ENCODE measurements at regions not wholly inside any gene's neighbourhood (a gene's known extent, or its start where the extent isn't known, plus 50 kb on each side); places are given as distances from the start of the nearest gene placed in this dataset.

- intact Hi-C loops (cut with DNase I, micrococcal nuclease), result no loop called here
- DNase-seq, result no peak
- no peak for ATAC-seq
Measured at GRCh38 chr2:163314712-163315111, 421.1 kb downstream of the FIGN start.

- intact Hi-C loops (cut with DNase I, micrococcal nuclease), result no loop called here
- ATAC-seq (no peak), DNase-seq (no peak)
Measured at GRCh38 chr2:163312713-163313112, 423.1 kb downstream of the FIGN start.

- DNase-seq (no peak), ATAC-seq (no peak)
- intact Hi-C loops (cut with DNase I, micrococcal nuclease), result no loop called here
Measured at GRCh38 chr2:163306647-163307046, 429.2 kb downstream of the FIGN start.

- intact Hi-C loops (cut with DNase I, micrococcal nuclease), result no loop called here
- DNase-seq, result no peak
Measured at GRCh38 chr2:163302141-163302540, 433.7 kb downstream of the FIGN start.

GRCh38 chr2:163291790-163292189 lies 444.0 kb downstream of the FIGN start:
- ATAC-seq (no peak), DNase-seq (no peak)
- intact Hi-C loops (cut with DNase I, micrococcal nuclease), result no loop called here

More at GRCh38 chr2:163302141-163302540, 433.7 kb downstream of the FIGN start:
- no peak for ATAC-seq

DNA sequence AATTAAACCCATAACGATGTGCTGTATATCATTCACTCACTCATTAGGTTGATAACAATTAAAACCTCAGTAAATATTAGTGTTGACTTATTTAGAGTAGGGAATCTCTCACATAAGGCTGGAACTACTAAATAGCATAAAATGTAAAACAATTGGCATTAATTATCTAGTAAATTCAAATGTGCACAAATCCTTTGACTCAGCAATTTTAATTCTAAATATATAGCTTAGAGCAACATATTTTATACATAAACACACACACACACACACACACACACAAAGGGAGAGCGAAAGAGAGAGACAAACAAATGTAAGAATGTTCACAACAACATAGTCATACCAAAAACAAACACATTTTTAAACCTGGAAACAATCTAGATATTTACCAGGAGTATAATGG lies 443.1 kb upstream of the KCNH7 start:
- no peak for ATAC-seq
- DNase-seq, result no peak
- intact Hi-C loops (cut with DNase I, micrococcal nuclease), result no loop called here

DNA sequence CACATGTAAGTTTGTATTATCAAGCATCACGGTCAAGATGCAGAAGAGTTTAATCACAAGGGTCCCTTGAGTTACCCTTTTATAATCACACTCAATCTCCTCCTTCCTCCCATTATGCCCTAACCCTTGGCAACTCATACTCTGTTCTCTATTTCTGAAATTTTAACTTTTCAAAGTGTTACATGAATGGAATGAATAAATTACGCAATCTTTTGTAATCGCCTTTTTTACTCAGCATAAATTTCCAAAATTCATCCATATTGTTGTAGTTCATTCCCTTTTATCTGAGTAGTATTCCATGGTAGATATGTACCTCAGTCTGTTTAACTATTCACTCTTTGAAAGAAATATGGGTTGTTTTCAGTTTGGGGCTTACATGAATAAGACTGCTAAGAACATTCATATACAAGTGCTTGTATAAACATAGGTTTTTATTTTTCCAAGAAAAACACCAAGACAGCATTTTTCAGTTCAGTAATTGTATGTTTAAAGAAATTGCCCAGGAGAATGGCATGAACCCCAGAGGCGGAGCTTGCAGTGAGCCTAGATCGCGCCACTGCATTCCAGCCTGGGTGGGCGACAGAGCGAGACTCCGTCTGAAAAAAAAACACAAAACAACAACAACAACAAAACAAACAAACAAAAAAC lies 430.9 kb upstream of the KCNH7 start:
- DNase-seq, result no peak
- ATAC-seq, result no peak
- intact Hi-C loops (cut with DNase I, micrococcal nuclease), result no loop called here

GRCh38 chr2:163266772-163267171 lies 428.2 kb upstream of the KCNH7 start:
- ATAC-seq (no peak), DNase-seq (no peak)
- intact Hi-C loops (cut with DNase I, micrococcal nuclease), result no loop called here

DNA sequence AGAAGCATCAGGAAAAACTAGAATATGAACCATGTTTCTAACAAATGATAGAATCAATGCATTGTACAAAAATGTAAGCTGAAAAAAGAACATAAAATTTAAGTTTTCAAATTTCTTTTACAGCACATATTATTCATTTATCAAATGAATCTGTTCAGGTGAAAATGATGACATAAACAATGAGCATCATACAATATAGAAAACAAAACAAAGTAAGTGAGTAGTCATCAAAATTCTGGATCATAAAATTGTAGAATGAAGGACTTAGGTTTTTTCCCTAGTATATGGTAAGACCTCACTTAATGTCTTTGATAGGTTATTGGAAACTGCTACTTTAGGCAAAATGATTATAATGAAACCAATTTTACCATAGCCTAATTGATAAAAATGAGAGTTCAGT lies 427.0 kb upstream of the KCNH7 start:
- ATAC-seq (no peak), DNase-seq (no peak)
- intact Hi-C loops (cut with DNase I, micrococcal nuclease), result no loop called here

DNA sequence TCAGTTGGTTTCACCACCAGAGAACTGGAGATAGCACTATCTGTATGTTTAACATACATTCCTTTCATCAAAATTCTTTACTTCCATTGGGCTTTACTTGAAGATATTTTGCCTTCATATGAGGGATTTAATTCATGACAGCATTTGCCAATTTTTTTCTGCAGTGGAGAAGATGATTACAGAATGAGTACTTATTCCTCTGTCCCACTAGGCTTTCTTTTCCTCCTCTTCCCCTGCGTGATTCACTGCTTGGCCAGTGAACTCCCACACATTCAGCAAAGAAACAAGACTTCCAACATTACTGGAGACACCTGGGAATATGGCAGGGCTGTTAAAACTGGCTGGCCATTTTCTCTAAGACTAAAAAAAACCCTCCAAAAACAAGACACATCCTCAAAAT lies 425.8 kb upstream of the KCNH7 start:
- DNase-seq (no peak), ATAC-seq (no peak)

GRCh38 chr2:163259489-163259888 lies 420.9 kb upstream of the KCNH7 start:
- ATAC-seq (no peak), DNase-seq (no peak)
- intact Hi-C loops (cut with DNase I, micrococcal nuclease), result no loop called here

More for the DNA sequence above, 425.8 kb upstream of the KCNH7 start:
- intact Hi-C loops (cut with DNase I, micrococcal nuclease), result no loop called here

DNA sequence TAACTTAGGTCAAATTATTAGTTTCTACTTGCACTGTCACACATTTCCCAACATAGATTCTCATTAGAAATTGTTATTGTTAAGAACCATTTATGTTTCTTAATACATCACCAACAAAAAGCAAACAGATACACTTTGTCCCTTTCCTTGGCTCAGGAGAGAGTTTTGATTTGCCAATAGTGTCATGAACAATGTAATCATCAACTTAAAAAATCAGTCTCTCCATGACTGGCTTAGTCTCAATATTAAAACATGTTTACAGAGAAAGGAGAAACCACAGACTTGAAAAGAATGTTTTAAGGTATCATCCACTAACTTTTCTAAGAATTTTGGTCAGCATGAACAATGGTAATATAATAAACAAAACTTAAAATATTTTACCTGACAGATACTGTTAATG lies 416.5 kb upstream of the KCNH7 start:
- no peak for ATAC-seq
- intact Hi-C loops (cut with DNase I, micrococcal nuclease), result no loop called here

DNA sequence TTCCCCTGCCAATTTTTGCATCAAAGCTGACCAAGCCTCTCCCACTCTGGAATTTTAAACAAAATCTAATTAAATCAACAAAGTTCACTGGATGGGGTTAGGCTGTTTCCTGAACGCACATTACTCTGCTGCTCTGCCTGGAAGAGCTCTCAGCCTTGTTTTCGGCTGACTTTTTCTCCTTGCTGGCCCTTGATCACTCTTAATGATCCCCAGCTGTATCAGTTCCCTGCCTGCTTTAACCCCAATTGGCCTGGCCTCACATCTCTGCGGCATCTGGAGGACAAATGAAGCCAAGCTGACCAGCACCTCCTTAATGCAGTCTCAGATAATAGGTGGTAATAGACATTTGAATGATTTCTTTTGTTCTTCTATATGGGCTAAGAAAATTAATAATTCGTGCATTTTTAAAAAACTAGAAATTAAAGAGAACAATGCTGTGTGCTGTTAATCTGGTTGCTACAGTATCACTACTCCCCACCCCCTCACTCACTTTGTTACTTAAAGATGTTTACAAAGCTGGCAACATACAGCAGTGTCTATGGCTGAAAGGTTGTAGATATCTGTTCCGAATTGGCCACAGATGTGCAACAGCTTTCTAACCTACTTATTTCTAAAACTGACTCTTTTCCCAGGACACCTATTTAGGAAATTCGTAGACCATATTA lies 415.2 kb upstream of the KCNH7 start:
- intact Hi-C loops (cut with DNase I, micrococcal nuclease), result no loop called here
- ATAC-seq (no peak), DNase-seq (no peak)

More for the DNA sequence above, 416.5 kb upstream of the KCNH7 start:
- no peak for DNase-seq

GRCh38 chr2:163252199-163252598 lies 413.6 kb upstream of the KCNH7 start:
- ATAC-seq, result no peak

GRCh38 chr2:163248376-163249253 lies 410.0 kb upstream of the KCNH7 start:
- intact Hi-C loops (cut with DNase I, micrococcal nuclease), result no loop called here
- DNase-seq (no peak), ATAC-seq (no peak)

More at GRCh38 chr2:163252199-163252598, 413.6 kb upstream of the KCNH7 start:
- no peak for DNase-seq
- intact Hi-C loops (cut with DNase I, micrococcal nuclease), result no loop called here

DNA sequence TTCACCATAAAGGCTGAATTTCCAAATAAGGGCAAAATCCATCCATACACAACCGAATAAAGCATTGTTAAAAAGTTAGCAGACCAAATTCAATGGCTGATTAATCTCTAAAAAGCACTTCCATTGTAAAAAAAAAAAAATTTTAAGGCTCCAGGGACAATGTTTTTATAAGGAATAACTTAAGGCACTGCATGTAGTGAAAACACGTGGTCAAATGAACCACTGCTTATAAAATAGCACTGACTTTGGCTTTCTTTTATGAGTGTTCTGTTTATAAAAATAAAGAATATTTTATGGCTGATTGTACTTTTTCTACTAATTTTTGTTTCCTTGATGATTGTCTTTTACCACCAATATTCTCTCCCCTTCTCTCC lies 409.3 kb upstream of the KCNH7 start:
- DNase-seq (no peak), ATAC-seq (no peak)
- intact Hi-C loops (cut with DNase I, micrococcal nuclease), result no loop called here

DNA sequence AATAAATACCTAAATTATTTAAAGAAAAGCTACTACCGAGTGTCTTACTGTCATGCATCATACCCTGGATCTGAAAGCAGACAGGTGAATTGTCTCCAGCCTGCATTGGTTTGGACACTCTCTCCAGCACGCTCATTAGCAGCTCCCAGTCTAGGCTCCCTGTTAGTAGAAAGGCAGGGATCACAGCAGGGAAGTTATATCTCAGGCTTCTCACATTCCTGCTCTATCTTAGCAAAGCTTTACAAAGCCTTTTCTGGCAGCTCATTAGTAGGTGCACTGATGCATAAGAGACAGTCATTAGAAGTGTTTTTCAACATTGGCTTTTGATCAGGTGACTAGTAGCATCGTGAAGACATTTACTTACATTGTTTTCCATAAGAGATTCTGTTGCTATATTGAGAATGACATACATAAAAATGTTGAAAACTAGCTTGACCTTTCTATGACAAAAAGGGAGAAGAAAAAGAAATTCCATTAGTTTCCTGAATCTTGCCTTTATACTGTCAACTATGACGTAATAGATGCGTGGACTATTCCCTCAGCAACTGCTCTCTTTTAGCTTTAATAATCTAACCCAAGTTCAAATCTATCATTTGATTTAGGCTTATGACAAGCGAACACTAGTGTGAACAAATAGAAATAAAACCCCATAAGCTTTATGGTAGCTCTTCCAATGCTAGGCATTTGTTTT lies 408.7 kb upstream of the KCNH7 start:
- no peak for ATAC-seq
- DNase-seq, result no peak
- intact Hi-C loops (cut with DNase I, micrococcal nuclease), result no loop called here

DNA sequence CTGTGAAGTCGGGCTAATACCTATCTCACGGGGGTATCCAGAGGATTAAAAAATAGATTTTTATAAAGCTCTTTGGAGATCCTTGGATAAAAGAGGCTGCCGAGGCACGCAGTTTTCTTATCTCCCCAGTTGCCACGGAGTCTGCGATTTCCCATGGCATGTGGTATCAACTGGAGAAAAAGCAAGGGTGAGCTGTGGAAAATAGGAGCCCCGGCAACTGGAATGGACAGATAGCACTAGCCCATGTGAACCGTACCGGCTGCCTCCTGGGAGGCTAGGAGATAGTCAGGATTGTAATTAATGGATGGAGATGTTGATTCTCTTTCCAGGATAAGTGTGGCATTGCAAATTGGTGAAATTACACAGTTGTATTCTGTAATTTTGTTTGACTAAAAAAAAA lies 407.6 kb upstream of the KCNH7 start:
- intact Hi-C loops (cut with DNase I, micrococcal nuclease), result no loop called here
- no peak for ATAC-seq
- DNase-seq, result no peak

- DNase-seq (no peak), ATAC-seq (no peak)
- intact Hi-C loops (cut with DNase I, micrococcal nuclease), result no loop called here
Measured at GRCh38 chr2:163236553-163236952, 398.0 kb upstream of the KCNH7 start.

Measured in left colon (tissue), 2 donors.